ENCODE measurements at regions not wholly inside any gene's neighbourhood (a gene's known extent, or its start where the extent isn't known, plus 50 kb on each side); places are given as distances from the start of the nearest gene placed in this dataset.

- TF ChIP-seq YY1 (IDR thresholded peaks at IDR 0.05) (no peak), CTCF (IDR thresholded peaks at IDR 0.05; ENCODE audit: low read depth, low read length, missing input control) (no peak), ATF3 (IDR thresholded peaks at IDR 0.05) (no peak), RAD21 (IDR thresholded peaks at IDR 0.05) (no peak), RXRA (IDR thresholded peaks at IDR 0.05) (no peak), EGR1 (IDR thresholded peaks at IDR 0.05; ENCODE audit: low read depth in 2 of 2) (no peak), TAF1 (conservative IDR thresholded peaks at IDR 0.05) (no peak), FOXA1 (IDR thresholded peaks at IDR 0.05) (no peak)
- TF ChIP-seq, protein P1, sequence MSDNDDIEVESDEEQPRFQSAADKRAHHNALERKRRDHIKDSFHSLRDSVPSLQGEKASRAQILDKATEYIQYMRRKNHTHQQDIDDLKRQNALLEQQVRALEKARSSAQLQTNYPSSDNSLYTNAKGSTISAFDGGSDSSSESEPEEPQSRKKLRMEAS (IDR thresholded peaks at IDR 0.05), result no peak
These were observed 364.9 kb downstream of the GALC start for GRCh38 chr14:87628129-87628528.
